ENCODE measurements at regions not wholly inside any gene's neighbourhood (a gene's known extent, or its start where the extent isn't known, plus 50 kb on each side); places are given as distances from the start of the nearest gene placed in this dataset.

- TF ChIP-seq, protein P1, sequence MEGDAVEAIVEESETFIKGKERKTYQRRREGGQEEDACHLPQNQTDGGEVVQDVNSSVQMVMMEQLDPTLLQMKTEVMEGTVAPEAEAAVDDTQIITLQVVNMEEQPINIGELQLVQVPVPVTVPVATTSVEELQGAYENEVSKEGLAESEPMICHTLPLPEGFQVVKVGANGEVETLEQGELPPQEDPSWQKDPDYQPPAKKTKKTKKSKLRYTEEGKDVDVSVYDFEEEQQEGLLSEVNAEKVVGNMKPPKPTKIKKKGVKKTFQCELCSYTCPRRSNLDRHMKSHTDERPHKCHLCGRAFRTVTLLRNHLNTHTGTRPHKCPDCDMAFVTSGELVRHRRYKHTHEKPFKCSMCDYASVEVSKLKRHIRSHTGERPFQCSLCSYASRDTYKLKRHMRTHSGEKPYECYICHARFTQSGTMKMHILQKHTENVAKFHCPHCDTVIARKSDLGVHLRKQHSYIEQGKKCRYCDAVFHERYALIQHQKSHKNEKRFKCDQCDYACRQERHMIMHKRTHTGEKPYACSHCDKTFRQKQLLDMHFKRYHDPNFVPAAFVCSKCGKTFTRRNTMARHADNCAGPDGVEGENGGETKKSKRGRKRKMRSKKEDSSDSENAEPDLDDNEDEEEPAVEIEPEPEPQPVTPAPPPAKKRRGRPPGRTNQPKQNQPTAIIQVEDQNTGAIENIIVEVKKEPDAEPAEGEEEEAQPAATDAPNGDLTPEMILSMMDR (IDR thresholded peaks at IDR 0.05), result no peak
- no peak for TF ChIP-seq POLR2A (IDR thresholded peaks at IDR 0.05)
Observed at GRCh38 chr5:17405976-17406375, 92.1 kb upstream of the TAF11L2 start.

All from tibial nerve (tissue), 3 donors.